ENCODE measurements at regions not wholly inside any gene's neighbourhood (a gene's known extent, or its start where the extent isn't known, plus 50 kb on each side); places are given as distances from the start of the nearest gene placed in this dataset.
"Not testable (repeated sequence)": the region's sequence is repeated elsewhere in the genome, so short reads cannot be mapped to it uniquely, and the experiment has no call there.

- not testable (repeated sequence) for TF ChIP-seq EZH2phosphoT487 (IDR thresholded peaks at IDR 0.05; ENCODE audit: borderline replicate concordance, low read length)
- TF ChIP-seq, protein P1, sequence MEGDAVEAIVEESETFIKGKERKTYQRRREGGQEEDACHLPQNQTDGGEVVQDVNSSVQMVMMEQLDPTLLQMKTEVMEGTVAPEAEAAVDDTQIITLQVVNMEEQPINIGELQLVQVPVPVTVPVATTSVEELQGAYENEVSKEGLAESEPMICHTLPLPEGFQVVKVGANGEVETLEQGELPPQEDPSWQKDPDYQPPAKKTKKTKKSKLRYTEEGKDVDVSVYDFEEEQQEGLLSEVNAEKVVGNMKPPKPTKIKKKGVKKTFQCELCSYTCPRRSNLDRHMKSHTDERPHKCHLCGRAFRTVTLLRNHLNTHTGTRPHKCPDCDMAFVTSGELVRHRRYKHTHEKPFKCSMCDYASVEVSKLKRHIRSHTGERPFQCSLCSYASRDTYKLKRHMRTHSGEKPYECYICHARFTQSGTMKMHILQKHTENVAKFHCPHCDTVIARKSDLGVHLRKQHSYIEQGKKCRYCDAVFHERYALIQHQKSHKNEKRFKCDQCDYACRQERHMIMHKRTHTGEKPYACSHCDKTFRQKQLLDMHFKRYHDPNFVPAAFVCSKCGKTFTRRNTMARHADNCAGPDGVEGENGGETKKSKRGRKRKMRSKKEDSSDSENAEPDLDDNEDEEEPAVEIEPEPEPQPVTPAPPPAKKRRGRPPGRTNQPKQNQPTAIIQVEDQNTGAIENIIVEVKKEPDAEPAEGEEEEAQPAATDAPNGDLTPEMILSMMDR (conservative IDR thresholded peaks at IDR 0.05; ENCODE audit: low read depth, low read length) = not testable (repeated sequence)
These were observed 155.7 kb downstream of the VEGFA start for GRCh38 chr6:43925636-43926139.
